HG03095 (cell line): ENCODE measurements at regions not wholly inside any gene's neighbourhood (a gene's known extent, or its start where the extent isn't known, plus 50 kb on each side); places are given as distances from the start of the nearest gene placed in this dataset.

Experiments used
- ATAC-seq: cut with Tn5 transposase; IDR thresholded peaks from one replicate; pipeline ENCODE4 v1.9.1; 2021; ENCODE audit warnings: moderate library complexity; ENCODE audit not compliant: unreplicated experiment

GRCh38 chr6:163804991-163805390 is 390.5 kb downstream of the QKI start:
- no peak for ATAC-seq

GRCh38 chr6:163802267-163802666 is 387.7 kb downstream of the QKI start:
- ATAC-seq = no peak

GRCh38 chr6:163797296-163797845 is 382.9 kb downstream of the QKI start:
- no peak for ATAC-seq

GRCh38 chr6:163793011-163793983 is 378.8 kb downstream of the QKI start:
- peak; percentile 98 for ATAC-seq

- no peak for ATAC-seq
Measured at GRCh38 chr6:163790266-163790840, 375.8 kb downstream of the QKI start.

GRCh38 chr6:163789199-163789810 is 374.8 kb downstream of the QKI start:
- ATAC-seq = no peak

GRCh38 chr6:163786995-163787671 is 372.6 kb downstream of the QKI start:
- ATAC-seq = no peak

- peak; percentile 94 for ATAC-seq
Measured at GRCh38 chr6:163782436-163783003, 368.0 kb downstream of the QKI start.

GRCh38 chr6:163780994-163781393 is 366.5 kb downstream of the QKI start:
- ATAC-seq = no peak

GRCh38 chr6:163779727-163780284 is 365.3 kb downstream of the QKI start:
- ATAC-seq = no peak

GRCh38 chr6:163777716-163778115 is 363.2 kb downstream of the QKI start:
- no peak for ATAC-seq

- no peak for ATAC-seq
Measured at GRCh38 chr6:163776906-163777686, 362.6 kb downstream of the QKI start.

GRCh38 chr6:163776196-163776905 is 361.8 kb downstream of the QKI start:
- ATAC-seq = no peak

GRCh38 chr6:163775313-163775712 is 360.8 kb downstream of the QKI start:
- no peak for ATAC-seq

- no peak for ATAC-seq
Measured at GRCh38 chr6:163774485-163774884, 360.0 kb downstream of the QKI start.

GRCh38 chr6:163773646-163774045 is 359.1 kb downstream of the QKI start:
- no peak for ATAC-seq

- no peak for ATAC-seq
Measured at GRCh38 chr6:163772701-163773100, 358.2 kb downstream of the QKI start.

GRCh38 chr6:163771180-163771579 is 356.7 kb downstream of the QKI start:
- ATAC-seq = no peak

- no peak for ATAC-seq
Measured at GRCh38 chr6:163768905-163769304, 354.4 kb downstream of the QKI start.
